Fibroblast of lung (primary cell): ENCODE measurements at regions not wholly inside any gene's neighbourhood (a gene's known extent, or its start where the extent isn't known, plus 50 kb on each side); places are given as distances from the start of the nearest gene placed in this dataset.

ENCODE experiments used
- DNase-seq, 2 donors: peaks; one replicate each; pipeline versions ENCODE4 v3.0.0 to v3.0.0-alpha.2; 2010; ENCODE audit warnings: low read depth in 2 of 2
- H2AFZ ChIP-seq: 2 replicates; pipeline ENCODE4 v1.5.1; 2012; ENCODE audit warnings: low read length, control low read depth, inconsistent platforms
- H3K27ac ChIP-seq: 2 replicates; pipeline ENCODE4 v1.5.1; 2011; ENCODE audit warnings: low read length, control low read depth; ENCODE audit not compliant: insufficient read depth
- H3K27me3 ChIP-seq: 2 replicates; pipeline ENCODE4 v1.5.1; 2011; ENCODE audit warnings: mild to moderate bottlenecking, low read length; ENCODE audit not compliant: control insufficient read depth, insufficient read depth
- H3K36me3 ChIP-seq: 2 replicates; pipeline ENCODE4 v1.5.1; 2011; ENCODE audit warnings: low read length; ENCODE audit not compliant: control insufficient read depth, insufficient read depth
- H3K4me1 ChIP-seq: 2 replicates; pipeline ENCODE4 v1.5.1; 2011; ENCODE audit warnings: low read length; ENCODE audit not compliant: control insufficient read depth, insufficient read depth; ENCODE audit errors: extremely low read depth
- H3K4me2 ChIP-seq: 2 replicates; pipeline ENCODE4 v1.5.1; 2011; ENCODE audit warnings: low read length, control low read depth; ENCODE audit not compliant: insufficient read depth; ENCODE audit errors: extremely low read depth
- H3K4me3 ChIP-seq, 4 experiments: fragments of 200-600 bp in 1 of 4; sonication (generic) in 1 of 4; replicated peaks in 1 of 4; 2 replicates each; pipeline ENCODE4 v1.5.1; 2011 to 2016; ENCODE audit warnings: low read length in 4 of 4, low read depth in 3 of 4, mild to moderate bottlenecking in 3 of 4, control low read depth in 2 of 4, inconsistent platforms in 1 of 4, mixed read lengths in 1 of 4; ENCODE audit not compliant: insufficient read depth in 1 of 4; ENCODE audit errors: control extremely low read depth in 1 of 4
- H3K79me2 ChIP-seq: 2 replicates; pipeline ENCODE4 v1.5.1; 2012; ENCODE audit warnings: mild to moderate bottlenecking, low read length, inconsistent platforms; ENCODE audit not compliant: control insufficient read depth, insufficient read depth
- H3K9ac ChIP-seq: 2 replicates; pipeline ENCODE4 v1.5.1; 2011; ENCODE audit warnings: mild to moderate bottlenecking, low read length, control low read depth; ENCODE audit not compliant: insufficient read depth
- H3K9me3 ChIP-seq: 2 replicates; pipeline ENCODE4 v1.5.1; 2012; ENCODE audit warnings: low read depth, low read length; ENCODE audit not compliant: control insufficient read depth, insufficient read depth
- H4K20me1 ChIP-seq: 2 replicates; pipeline ENCODE4 v1.5.1; 2011; ENCODE audit warnings: low read length; ENCODE audit not compliant: control insufficient read depth, insufficient read depth; ENCODE audit errors: extremely low read depth
- EZH2 ChIP-seq: IDR thresholded peaks from 2 replicates; pipeline ENCODE4 v1.5.1; 2012; ENCODE audit warnings: low read length, control low read depth, mild to moderate bottlenecking; ENCODE audit errors: missing control alignments
- TF ChIP-seq, protein P1 (sequence below), 2 donors: IDR thresholded peaks in 1 of 2; conservative IDR thresholded peaks in 1 of 2; 1 replicate in 1 of 2; 2 replicates in 1 of 2; pipeline ENCODE4 v1.5.1; 2011 to 2012; ENCODE audit warnings: low read length in 2 of 2, control low read depth in 1 of 2, inconsistent platforms in 1 of 2, low read depth in 1 of 2, mild to moderate bottlenecking in 1 of 2

DNA sequence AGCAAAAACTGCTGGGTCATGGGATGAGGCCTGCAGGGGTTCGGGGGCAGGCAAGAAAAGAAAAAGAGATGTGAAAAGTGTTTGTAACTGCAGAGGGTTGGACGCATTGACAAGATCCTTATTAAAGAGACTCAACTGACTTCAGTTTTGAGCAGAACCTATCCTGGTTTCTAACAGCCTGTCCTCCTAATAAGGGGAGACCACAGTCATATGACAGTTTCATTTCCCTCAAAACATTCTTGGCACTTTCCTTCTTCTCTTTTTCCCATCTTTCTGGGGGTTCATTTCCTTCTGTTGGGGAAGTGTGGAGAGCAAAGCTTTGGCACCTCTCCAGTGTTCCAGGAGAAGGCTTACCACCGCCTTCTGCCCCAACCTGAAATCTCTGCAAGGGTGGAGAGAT is 118.5 kb downstream of the MAF start:
- H3K27ac ChIP-seq, result no peak overlapping the region
- no peak overlapping the region for H2AFZ ChIP-seq
- H4K20me1 ChIP-seq, result no peaks in the 10 kb centered on the region
- TF ChIP-seq, protein P1, sequence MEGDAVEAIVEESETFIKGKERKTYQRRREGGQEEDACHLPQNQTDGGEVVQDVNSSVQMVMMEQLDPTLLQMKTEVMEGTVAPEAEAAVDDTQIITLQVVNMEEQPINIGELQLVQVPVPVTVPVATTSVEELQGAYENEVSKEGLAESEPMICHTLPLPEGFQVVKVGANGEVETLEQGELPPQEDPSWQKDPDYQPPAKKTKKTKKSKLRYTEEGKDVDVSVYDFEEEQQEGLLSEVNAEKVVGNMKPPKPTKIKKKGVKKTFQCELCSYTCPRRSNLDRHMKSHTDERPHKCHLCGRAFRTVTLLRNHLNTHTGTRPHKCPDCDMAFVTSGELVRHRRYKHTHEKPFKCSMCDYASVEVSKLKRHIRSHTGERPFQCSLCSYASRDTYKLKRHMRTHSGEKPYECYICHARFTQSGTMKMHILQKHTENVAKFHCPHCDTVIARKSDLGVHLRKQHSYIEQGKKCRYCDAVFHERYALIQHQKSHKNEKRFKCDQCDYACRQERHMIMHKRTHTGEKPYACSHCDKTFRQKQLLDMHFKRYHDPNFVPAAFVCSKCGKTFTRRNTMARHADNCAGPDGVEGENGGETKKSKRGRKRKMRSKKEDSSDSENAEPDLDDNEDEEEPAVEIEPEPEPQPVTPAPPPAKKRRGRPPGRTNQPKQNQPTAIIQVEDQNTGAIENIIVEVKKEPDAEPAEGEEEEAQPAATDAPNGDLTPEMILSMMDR (conservative IDR thresholded peaks at IDR 0.05 in 1 of 2, IDR thresholded peaks at IDR 0.05 in 1 of 2; ENCODE audit: low read depth in 1 of 2, low read length in 2 of 2), result no peak
- no peak for TF ChIP-seq EZH2
- no peaks in the 10 kb centered on the region for H3K79me2 ChIP-seq
- no peaks in the 10 kb centered on the region for H3K9me3 ChIP-seq
- H3K4me2 ChIP-seq, result no peak overlapping the region
- no peak overlapping the region for H3K4me3 ChIP-seq
- DNase-seq, result no peak
- H3K27me3 ChIP-seq, result no peaks in the 10 kb centered on the region
- H3K4me1 ChIP-seq, result no peaks in the 10 kb centered on the region
- no peaks in the 10 kb centered on the region for H3K36me3 ChIP-seq
- no peak overlapping the region for H3K9ac ChIP-seq

DNA sequence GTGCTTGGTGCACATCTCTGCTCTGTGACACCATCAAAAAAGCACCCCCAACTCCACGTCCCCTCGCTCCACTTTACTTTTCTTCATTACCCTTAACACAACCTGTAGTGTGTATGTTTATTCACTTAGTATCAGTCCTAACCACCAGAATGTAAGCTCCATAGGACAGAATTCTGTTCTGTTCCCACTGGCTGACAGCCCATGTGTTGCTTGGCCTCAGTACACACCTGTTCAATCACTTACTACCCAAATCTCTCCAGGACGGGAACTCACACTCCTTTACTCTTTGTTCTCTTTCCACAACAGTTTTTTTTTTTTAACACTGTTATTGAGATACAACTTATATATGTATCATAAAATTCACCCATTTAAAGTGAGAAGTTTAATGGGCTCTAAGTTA is 119.6 kb downstream of the MAF start:
- Histone ChIP-seq H4K20me1 (no peaks in the 10 kb centered on the region), H3K4me2 (no peak overlapping the region), H3K79me2 (no peaks in the 10 kb centered on the region), H2AFZ (no peak overlapping the region), H3K27ac (no peak overlapping the region), H3K4me1 (no peaks in the 10 kb centered on the region), H3K36me3 (no peaks in the 10 kb centered on the region), H3K4me3 (no peak overlapping the region), H3K9me3 (no peaks in the 10 kb centered on the region), H3K9ac (no peak overlapping the region), H3K27me3 (no peaks in the 10 kb centered on the region)
- TF ChIP-seq, protein P1 (conservative IDR thresholded peaks at IDR 0.05 in 1 of 2, IDR thresholded peaks at IDR 0.05 in 1 of 2; ENCODE audit: low read depth in 1 of 2, low read length in 2 of 2), result no peak
- no peak for TF ChIP-seq EZH2
- no peak for DNase-seq

DNA sequence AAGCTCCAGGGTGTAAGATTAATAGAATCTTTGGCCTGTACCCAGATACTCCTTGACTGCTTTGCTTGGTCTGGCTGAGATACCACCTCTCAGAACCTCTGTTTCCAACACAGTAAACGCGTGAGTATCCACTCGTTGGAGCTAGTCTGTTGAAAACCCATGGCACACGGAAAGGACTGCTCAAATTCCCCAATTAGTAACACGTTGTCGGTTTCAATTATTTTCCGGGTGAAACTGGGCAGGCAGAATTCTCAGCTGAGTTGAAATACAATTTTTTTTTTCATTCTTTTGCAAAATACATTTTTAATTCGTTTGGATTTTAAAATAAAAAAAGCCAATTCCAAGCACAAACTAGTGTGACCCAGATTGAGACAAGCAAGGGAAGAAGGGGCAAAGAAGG is 120.5 kb downstream of the MAF start:
- TF ChIP-seq, protein P1 (conservative IDR thresholded peaks at IDR 0.05 in 1 of 2, IDR thresholded peaks at IDR 0.05 in 1 of 2; ENCODE audit: low read depth in 1 of 2, low read length in 2 of 2), result no peak
- TF ChIP-seq EZH2, result no peak
- H4K20me1 ChIP-seq, result no peaks in the 10 kb centered on the region
- no peak for DNase-seq
- no peaks in the 10 kb centered on the region for H3K79me2 ChIP-seq
- no peak overlapping the region for H3K4me2 ChIP-seq
- H3K9ac ChIP-seq, result no peak overlapping the region
- H3K27me3 ChIP-seq, result no peaks in the 10 kb centered on the region
- no peak overlapping the region for H3K27ac ChIP-seq
- H3K9me3 ChIP-seq, result no peaks in the 10 kb centered on the region
- no peaks in the 10 kb centered on the region for H3K4me1 ChIP-seq
- H3K4me3 ChIP-seq, result no peak overlapping the region
- H3K36me3 ChIP-seq, result no peaks in the 10 kb centered on the region
- H2AFZ ChIP-seq, result no peak overlapping the region
